ENCODE measurements at regions not wholly inside any gene's neighbourhood (a gene's known extent, or its start where the extent isn't known, plus 50 kb on each side); places are given as distances from the start of the nearest gene placed in this dataset.

DNA sequence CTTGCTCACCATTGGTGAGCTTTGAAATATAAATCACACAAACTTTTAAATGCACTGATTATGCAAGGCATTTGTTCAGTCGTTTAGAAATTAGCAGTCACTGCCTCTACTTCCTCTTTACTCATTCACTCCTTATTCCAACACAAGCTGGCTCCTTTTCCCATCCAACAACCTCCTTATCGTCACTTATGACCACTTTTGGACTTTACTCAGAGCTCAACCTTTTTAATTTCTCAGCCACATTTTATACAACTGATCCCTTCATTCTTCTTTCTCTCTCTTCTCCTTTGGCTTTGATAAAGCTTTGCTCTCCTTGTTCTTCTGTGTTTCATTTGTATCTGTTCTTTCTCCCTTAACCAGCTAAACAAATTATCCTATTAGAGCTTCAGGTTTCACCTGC, 126.4 kb upstream of the PLEKHA5 start:
- TF ChIP-seq ELF4 (IDR thresholded peaks at IDR 0.05) (no peak), FOXM1 (IDR thresholded peaks at IDR 0.05; ENCODE audit: borderline replicate concordance) (no peak), SUZ12 (IDR thresholded peaks at IDR 0.05) (no peak), TARDBP (IDR thresholded peaks at IDR 0.05) (no peak), SP1 (IDR thresholded peaks at IDR 0.05) (no peak), CTBP1 (IDR thresholded peaks at IDR 0.05; ENCODE audit: borderline replicate concordance) (no peak), BHLHE40 (IDR thresholded peaks at IDR 0.05; ENCODE audit: borderline replicate concordance) (no peak), HDGF (IDR thresholded peaks at IDR 0.05; ENCODE audit: borderline replicate concordance) (no peak), NFRKB (IDR thresholded peaks at IDR 0.05) (no peak), FOXK2 (IDR thresholded peaks at IDR 0.05) (no peak), L3MBTL2 (conservative IDR thresholded peaks at IDR 0.05) (no peak)
- TF ChIP-seq, protein P1, sequence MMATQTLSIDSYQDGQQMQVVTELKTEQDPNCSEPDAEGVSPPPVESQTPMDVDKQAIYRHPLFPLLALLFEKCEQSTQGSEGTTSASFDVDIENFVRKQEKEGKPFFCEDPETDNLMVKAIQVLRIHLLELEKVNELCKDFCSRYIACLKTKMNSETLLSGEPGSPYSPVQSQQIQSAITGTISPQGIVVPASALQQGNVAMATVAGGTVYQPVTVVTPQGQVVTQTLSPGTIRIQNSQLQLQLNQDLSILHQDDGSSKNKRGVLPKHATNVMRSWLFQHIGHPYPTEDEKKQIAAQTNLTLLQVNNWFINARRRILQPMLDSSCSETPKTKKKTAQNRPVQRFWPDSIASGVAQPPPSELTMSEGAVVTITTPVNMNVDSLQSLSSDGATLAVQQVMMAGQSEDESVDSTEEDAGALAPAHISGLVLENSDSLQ (IDR thresholded peaks at IDR 0.05), result no peak

Measured in HEK293T (cell line).